GM20000 (cell line): ENCODE measurements at regions not wholly inside any gene's neighbourhood (a gene's known extent, or its start where the extent isn't known, plus 50 kb on each side); places are given as distances from the start of the nearest gene placed in this dataset.

Experiments used
- DNase-seq: peaks from one replicate; pipeline ENCODE4 v3.0.0; 2012; ENCODE audit warnings: low spot score
- CTCF ChIP-seq: IDR thresholded peaks from 2 replicates; pipeline ENCODE4 v1.5.1; 2012; ENCODE audit warnings: mild to moderate bottlenecking, control low read depth; ENCODE audit errors: extremely low read depth, missing control alignments

GRCh38 chr20:10916312-10916711 is 242.5 kb upstream of the JAG1 start:
- no peak for TF ChIP-seq CTCF
- DNase-seq = no peak

GRCh38 chr20:10917826-10918225 is 244.0 kb upstream of the JAG1 start:
- DNase-seq = no peak
- TF ChIP-seq CTCF = no peak

- TF ChIP-seq CTCF = no peak
- no peak for DNase-seq
These were observed 245.8 kb upstream of the JAG1 start for GRCh38 chr20:10919396-10920140.

GRCh38 chr20:10920396-10920795 is 246.6 kb upstream of the JAG1 start:
- no peak for DNase-seq

GRCh38 chr20:10921491-10922010 is 247.8 kb upstream of the JAG1 start:
- no peak for DNase-seq

More at GRCh38 chr20:10920396-10920795, 246.6 kb upstream of the JAG1 start:
- no peak for TF ChIP-seq CTCF

GRCh38 chr20:10922506-10922905 is 248.7 kb upstream of the JAG1 start:
- DNase-seq = no peak
- TF ChIP-seq CTCF = no peak

More at GRCh38 chr20:10921491-10922010, 247.8 kb upstream of the JAG1 start:
- TF ChIP-seq CTCF = no peak

GRCh38 chr20:10922941-10923340 is 249.1 kb upstream of the JAG1 start:
- no peak for TF ChIP-seq CTCF
- DNase-seq = no peak
